Spinal cord (tissue), 10 donors: ENCODE measurements at regions not wholly inside any gene's neighbourhood (a gene's known extent, or its start where the extent isn't known, plus 50 kb on each side); places are given as distances from the start of the nearest gene placed in this dataset. TPM values are rescaled to one million over a fixed set of nuclear protein-coding genes. Genes with fewer than 3 reads are reported as not detected.
"Not testable (repeated sequence)": the region's sequence is repeated elsewhere in the genome, so short reads cannot be mapped to it uniquely, and the experiment has no call there.

ENCODE experiments used
- DNase-seq, 6 donors: peaks; one replicate each; pipeline versions ENCODE4 v3.0.0 to v3.0.0-alpha.2; 2013 to 2015; ENCODE audit warnings: low spot score in 6 of 6, low read depth in 4 of 6
- H3K27ac ChIP-seq: one replicate; pipeline ENCODE4 v1.5.1; 2013; ENCODE audit warnings: low read depth, low read length, control low read depth
- H3K27me3 ChIP-seq: one replicate; pipeline ENCODE4 v1.6.1; 2013; ENCODE audit warnings: low read length; ENCODE audit not compliant: control insufficient read depth, insufficient read depth
- H3K36me3 ChIP-seq: one replicate; pipeline ENCODE4 v1.6.1; 2013; ENCODE audit warnings: low read length; ENCODE audit not compliant: control insufficient read depth, insufficient read depth
- H3K4me1 ChIP-seq: one replicate; pipeline ENCODE4 v1.6.1; 2013; ENCODE audit warnings: low read length; ENCODE audit not compliant: control insufficient read depth, insufficient read depth
- H3K4me3 ChIP-seq: one replicate; pipeline ENCODE4 v1.5.1; 2013; ENCODE audit warnings: low read depth, low read length, control low read depth
- H3K9me3 ChIP-seq: one replicate; pipeline ENCODE4 v1.6.1; 2013; ENCODE audit warnings: low read length; ENCODE audit not compliant: control insufficient read depth, insufficient read depth
- whole genome bisulfite sequencing: methylation state at CpG from one replicate; pipeline ENCODE4 v1.1.5; 2013; ENCODE audit warnings: missing lambda C conversion rate; ENCODE audit not compliant: insufficient coverage; 5-methylcytosine and 5-hydroxymethylcytosine counted together
- small RNA-seq: library from RNA; depleted of rRNA; stranded (forward); fragments of <200 nt; gene quantifications from one replicate; pipeline ENCODE3, GENCODE V24; 2014; ENCODE audit warnings: low replicate concordance
- donor health status: healthy.

GRCh38 chr9:93748827-93749226, 172.4 kb downstream of the PHF2 start:
- H3K27ac ChIP-seq, H3K36me3 ChIP-seq, H3K27me3 ChIP-seq, DNase-seq, H3K4me1 ChIP-seq, H3K4me3 ChIP-seq: not testable (repeated sequence)
- peaks cover 18% of the 10 kb centered on the region for H3K9me3 ChIP-seq
- WGBS, result 93% methylated on average over 1 of the region's 1 CpG

- no peaks in the 10 kb centered on the region for H3K36me3 ChIP-seq
- H3K4me1 ChIP-seq, result no peaks in the 10 kb centered on the region
- no peaks in the 10 kb centered on the region for H3K27me3 ChIP-seq
- H3K27ac ChIP-seq, result no peak overlapping the region
- H3K9me3 ChIP-seq, result peaks cover 7% of the 10 kb centered on the region
- no peak overlapping the region for H3K4me3 ChIP-seq
- no CpG with 5 or more reads among the region's 1 CpG for WGBS
- DNase-seq, result no peak
Measured at GRCh38 chr9:93731963-93732362, 155.6 kb downstream of the PHF2 start.

GRCh38 chr9:93730648-93731047, 154.3 kb downstream of the PHF2 start:
- no peaks in the 10 kb centered on the region for H3K4me1 ChIP-seq
- 70% methylated on average over 4 of the region's 8 CpGs for WGBS
- peaks cover 7% of the 10 kb centered on the region for H3K9me3 ChIP-seq
- DNase-seq, result peak in 2 of 6 donors; percentile 6 to 18
- H3K27ac ChIP-seq, result no peak overlapping the region
- H3K36me3 ChIP-seq, result no peaks in the 10 kb centered on the region
- H3K27me3 ChIP-seq, result no peaks in the 10 kb centered on the region
- H3K4me3 ChIP-seq, result no peak overlapping the region

- DNase-seq, result peak in 2 of 6 donors; percentile 2 to 24
- Histone ChIP-seq H3K4me1 (no peaks in the 10 kb centered on the region), H3K36me3 (no peaks in the 10 kb centered on the region), H3K4me3 (no peak overlapping the region), H3K9me3 (peaks cover 7% of the 10 kb centered on the region), H3K27ac (no peak overlapping the region), H3K27me3 (no peaks in the 10 kb centered on the region)
- 68% methylated on average over 6 of the region's 11 CpGs for WGBS
Measured at GRCh38 chr9:93730217-93730616, 153.8 kb downstream of the PHF2 start.

Small RNAs in the stretch of these regions (small RNA-seq; reads per million reads assigned to genes)
- gene MIR4291, result not detected
